Hematopoietic multipotent progenitor cell treated with erythropoietin and hydrocortisone succinate and interleukin-3 and kit ligand, for 8 days (in vitro differentiated cells): ENCODE measurements at regions not wholly inside any gene's neighbourhood (a gene's known extent, or its start where the extent isn't known, plus 50 kb on each side); places are given as distances from the start of the nearest gene placed in this dataset.
"Not testable (repeated sequence)": the region's sequence is repeated elsewhere in the genome, so short reads cannot be mapped to it uniquely, and the experiment has no call there.

Source experiments
- DNase-seq: peaks from one replicate; pipeline ENCODE4 v3.0.0-alpha.2; 2015

DNA sequence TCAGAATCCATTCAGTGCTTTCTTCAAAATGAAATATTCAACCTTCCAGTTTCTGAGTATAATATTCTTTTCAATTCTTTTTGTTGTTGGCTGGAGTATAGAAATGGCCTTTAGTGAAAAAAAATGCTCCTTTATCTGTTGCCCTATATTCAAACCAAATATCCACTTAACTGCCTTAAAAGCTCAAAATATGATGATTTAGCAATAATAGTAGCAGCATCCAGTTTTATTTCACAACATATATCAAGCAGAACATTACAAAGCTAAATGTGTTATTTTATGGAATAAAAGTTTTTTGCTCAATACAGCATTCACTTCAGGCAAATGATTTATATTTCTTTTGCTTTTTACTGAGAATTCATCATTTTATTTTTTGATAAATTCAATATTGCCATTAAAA is 322.4 kb upstream of the EYS start:
- no peak for DNase-seq

- DNase-seq = no peak
These were observed 292.3 kb upstream of the EYS start for GRCh38 chr6:65999288-65999791.

DNA sequence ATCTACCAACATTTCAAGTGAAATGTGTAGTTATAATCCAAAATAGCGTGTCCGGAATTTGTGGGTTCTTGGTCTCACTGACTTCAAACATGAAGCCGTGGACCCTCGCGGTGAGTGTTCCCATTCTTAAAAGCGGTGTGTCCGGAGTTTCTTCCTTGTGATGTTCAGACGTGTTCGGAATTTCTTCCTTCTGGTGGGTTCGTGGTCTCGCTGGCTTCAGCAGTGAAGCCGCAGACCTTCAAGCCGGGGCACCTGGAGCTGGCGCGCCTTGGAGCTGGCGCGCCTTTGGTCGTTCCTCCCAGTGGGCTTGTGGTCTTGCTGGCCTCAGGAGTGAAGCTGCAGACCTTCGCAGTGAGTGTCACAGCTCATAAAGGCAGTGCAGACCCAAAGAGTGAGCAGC is 291.5 kb upstream of the EYS start:
- no peak for DNase-seq

DNA sequence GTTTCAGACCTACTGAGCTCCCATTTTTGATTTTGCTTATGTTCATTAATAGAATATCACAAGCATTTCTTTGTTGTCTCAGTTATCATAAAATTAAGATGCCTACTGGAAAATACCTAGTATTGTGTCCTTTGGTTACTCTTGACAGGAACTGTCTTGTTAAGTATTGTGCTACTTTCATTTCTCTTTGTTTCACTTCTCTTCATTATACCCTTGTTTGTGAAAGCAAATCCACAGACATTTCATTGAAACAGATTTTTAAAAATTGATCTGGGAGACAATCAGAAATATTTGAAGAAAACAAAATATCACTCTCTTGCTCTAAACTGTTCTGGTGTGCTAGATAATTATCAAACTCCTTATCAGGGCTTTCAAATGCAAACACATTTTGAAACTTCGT is 290.5 kb upstream of the EYS start:
- DNase-seq = no peak

- DNase-seq = no peak
These were observed 289.1 kb upstream of the EYS start for GRCh38 chr6:65996096-65996495.

DNA sequence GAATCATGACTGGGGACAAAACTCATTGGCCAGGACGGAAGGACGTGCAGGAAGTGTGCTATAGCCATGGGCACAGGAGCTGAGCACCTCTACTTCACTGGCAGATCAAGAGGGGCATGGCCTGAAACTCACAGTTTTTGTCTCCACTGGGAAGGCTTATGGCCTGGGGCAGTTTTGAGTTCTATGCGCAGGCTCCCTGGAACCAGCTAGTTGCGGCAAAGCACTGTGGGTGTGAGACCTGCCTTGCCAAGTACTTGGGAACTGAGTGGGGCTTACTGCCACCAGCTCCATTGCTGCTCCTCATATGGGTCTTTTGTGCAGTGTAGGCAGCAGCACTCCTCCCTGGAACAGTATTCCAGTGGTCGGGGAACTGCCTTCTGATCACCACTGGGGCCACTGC is 282.6 kb upstream of the EYS start:
- no peak for DNase-seq

GRCh38 chr6:65988006-65988405 is 281.0 kb upstream of the EYS start:
- no peak for DNase-seq

GRCh38 chr6:65984089-65984488 is 277.1 kb upstream of the EYS start:
- DNase-seq = no peak

DNA sequence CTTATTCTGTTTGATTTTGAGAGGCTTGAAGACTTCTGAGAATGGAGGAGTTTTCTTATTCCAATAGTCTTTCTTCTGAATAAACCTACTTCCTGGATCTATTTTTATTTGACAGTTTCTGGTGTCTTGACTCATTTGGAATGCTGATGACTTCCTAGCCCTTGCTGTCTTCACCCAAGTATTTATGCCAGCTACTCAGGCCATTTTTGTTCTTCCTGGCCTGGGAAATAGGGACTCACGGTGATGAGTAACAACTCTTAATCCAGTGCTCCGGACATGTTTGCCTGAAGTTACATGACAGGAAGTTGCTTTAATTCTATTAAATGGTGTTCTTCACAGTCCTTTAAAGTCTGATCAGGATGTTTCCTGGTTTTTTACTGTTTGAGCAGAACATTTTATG is 272.1 kb upstream of the EYS start:
- no peak for DNase-seq

DNA sequence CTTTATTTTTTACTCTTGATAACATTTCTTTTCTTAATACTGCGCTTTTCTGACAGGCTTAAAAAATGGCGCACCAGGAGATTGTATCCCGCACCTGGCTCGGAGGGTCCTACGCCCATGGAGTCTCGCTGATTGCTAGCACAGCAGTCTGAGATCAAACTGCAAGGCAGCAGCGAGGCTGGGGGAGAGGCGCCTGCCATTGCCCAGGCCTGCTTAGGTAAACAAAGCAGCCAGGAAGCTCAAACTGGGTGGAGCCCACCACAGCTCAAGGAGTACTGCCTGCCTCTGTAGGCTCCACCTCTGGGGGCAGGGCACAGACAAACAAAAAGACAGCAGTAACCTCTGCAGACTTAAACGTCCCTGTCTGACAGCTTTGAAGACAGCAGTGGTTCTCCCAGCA is 264.2 kb upstream of the EYS start:
- not testable (repeated sequence) for DNase-seq

GRCh38 chr6:65964261-65964660 is 257.2 kb upstream of the EYS start:
- no peak for DNase-seq

GRCh38 chr6:65955034-65955433 is 248.0 kb upstream of the EYS start:
- DNase-seq = no peak

DNA sequence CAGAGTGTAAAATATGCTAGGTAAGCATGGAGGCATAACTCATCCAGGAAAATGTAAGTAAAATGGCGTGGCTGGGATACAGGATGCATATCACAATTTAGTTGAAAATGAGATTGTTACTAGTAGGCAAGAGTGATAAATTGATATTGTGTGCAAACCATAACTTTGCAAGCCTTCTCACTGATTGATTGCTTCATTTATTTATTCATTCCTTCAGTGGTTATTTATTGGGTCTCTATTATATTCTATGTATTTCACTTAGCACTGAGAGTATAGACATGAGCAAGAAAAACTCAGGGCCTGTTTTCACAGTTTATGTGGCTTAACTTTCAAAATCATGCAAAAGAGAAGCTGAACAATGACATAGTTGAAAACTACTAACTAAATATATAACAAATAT is 241.0 kb upstream of the EYS start:
- no peak for DNase-seq

DNA sequence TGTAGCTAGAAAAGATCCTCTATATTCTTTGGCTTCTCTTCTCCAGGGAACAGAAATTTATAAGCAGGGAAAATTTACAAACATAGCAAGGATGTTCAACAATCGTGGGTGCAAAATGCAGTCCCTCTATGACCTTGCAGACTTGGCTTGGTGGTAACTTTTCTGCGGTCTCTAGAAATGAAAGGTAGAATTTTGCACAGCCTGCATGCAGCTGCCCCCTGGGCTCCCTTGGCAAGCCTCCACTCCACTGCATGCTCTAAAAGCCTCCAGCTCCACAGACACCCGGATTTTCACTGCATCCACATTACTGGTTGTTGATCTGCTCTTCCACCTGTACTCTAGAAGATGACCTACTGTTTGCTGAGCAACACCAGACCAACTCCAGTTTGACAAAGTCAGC is 236.5 kb upstream of the EYS start:
- no peak for DNase-seq

DNA sequence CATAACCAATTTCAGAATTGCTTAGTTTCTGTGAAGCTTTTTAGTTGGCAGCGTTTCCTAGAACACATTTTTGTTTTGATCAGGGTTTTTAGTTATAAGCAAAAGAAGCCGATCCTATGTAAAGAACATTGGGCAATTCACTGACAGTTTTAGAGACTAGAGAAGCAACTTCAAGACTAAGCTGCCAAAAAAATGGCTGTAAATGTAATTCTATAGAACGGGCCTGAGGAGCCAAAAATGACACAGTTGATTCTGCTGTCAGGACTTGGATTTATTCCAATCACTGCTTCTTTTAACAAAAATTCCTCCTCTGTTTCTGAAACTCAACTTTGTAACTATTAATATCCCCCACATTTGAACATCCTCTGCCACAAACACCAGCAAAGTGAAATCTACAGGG is 236.0 kb upstream of the EYS start:
- no peak for DNase-seq

GRCh38 chr6:65938000-65938399 is 231.0 kb upstream of the EYS start:
- no peak for DNase-seq

GRCh38 chr6:65935412-65935811 is 228.4 kb upstream of the EYS start:
- no peak for DNase-seq

GRCh38 chr6:65933390-65933789 is 226.4 kb upstream of the EYS start:
- no peak for DNase-seq

GRCh38 chr6:65927141-65927540 is 220.1 kb upstream of the EYS start:
- no peak for DNase-seq

GRCh38 chr6:65924411-65924810 is 217.4 kb upstream of the EYS start:
- no peak for DNase-seq

DNA sequence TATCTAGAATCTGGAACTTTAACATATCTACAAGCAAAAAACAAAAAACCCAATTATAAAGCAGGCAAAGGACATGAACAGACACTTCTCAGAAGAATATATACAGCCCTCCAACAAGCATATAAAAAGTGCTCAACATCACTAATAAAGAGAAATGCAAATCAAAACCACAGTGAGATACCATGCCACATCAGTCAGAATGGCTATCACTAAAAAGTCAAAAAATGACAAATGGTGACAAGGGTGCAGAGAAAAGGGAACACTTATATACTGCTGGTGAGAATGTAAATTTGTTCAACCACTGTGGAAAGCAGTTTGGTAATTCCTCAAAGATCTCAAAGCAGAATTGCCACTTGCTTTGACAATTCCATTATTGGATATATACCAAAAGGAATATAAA is 215.0 kb upstream of the EYS start:
- no peak for DNase-seq

DNA sequence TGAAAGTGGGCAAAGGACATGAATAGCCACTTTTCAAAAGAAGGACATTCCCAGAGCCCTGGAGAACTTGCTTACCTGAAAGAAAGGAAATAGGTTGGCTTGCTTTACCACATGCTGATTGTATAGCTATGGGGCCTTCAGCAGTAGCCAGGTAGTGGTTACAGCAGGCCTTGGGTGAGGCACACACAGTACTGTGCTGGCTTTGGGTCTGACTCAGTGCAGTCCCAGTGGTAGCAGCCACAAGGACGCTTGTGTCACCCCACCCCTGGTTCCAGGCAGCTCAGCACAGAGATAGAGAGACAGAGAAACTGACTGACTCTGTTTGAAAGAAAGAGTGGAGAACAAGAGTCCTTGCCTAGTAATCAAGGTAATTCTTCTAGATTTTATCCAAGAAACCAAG is 201.0 kb upstream of the EYS start:
- DNase-seq = no peak

- DNase-seq = no peak
These were observed 197.0 kb upstream of the EYS start for GRCh38 chr6:65903992-65904391.

GRCh38 chr6:65900928-65901327 is 193.9 kb upstream of the EYS start:
- DNase-seq = no peak

- DNase-seq = no peak
These were observed 189.1 kb upstream of the EYS start for GRCh38 chr6:65896140-65896539.

DNA sequence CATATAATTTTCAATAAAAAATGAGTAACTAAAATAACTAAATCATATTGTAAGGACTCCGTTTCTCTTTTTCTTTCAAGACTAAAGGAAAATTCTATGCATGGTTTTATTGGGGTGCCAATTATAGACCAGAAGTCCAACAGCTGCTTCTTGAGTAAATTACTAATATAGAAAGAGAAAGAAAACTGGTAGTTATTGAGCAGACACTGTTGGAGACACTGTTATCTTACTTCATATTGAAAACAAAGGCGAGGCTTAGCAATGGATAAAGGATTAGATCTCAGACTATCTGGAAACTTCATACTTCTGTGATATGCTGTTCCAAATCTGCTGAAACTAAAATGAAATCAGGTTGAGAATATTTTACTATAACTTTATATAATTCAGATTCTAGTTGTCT is 169.6 kb upstream of the EYS start:
- no peak for DNase-seq
